ENCODE measurements at regions not wholly inside any gene's neighbourhood (a gene's known extent, or its start where the extent isn't known, plus 50 kb on each side); places are given as distances from the start of the nearest gene placed in this dataset.

DNA sequence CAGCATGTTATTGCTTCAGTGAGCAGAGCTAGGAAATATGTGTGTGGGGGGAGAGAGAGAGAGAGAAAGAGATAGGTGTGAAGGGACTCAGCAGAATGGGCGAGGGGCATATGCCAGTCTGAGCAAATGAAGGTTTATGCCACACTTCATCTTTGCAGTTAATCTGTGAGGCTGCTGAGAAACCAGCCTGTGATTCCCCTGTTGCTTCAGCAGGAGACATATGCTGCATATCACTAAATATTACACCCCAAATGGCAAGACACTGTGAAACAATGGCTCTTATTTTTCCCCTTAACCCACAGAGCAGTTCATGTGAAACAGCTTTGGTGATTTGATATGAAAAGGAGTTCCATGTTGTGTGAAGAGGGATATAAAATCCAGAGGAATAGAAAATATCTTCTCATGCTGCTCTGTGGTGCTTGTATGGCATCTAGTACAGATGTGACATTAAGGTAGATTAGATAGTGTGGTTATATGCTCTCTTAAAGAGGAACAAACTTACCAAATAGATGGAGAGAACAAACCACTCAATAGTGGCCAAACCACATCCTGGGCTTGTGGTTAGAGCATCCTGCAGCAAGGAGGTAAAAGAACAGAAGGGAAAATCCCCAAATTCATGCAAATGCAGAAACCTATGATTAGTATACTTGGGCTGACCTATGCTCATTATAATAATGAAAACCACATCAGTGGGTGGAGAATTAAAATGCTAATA is 864.2 kb downstream of the FAM181B start:
- H3K27ac ChIP-seq = no peak overlapping the region
- no peaks in the 10 kb centered on the region for H3K9me3 ChIP-seq (ENCODE audit: low read depth)
- TF ChIP-seq, protein P1, sequence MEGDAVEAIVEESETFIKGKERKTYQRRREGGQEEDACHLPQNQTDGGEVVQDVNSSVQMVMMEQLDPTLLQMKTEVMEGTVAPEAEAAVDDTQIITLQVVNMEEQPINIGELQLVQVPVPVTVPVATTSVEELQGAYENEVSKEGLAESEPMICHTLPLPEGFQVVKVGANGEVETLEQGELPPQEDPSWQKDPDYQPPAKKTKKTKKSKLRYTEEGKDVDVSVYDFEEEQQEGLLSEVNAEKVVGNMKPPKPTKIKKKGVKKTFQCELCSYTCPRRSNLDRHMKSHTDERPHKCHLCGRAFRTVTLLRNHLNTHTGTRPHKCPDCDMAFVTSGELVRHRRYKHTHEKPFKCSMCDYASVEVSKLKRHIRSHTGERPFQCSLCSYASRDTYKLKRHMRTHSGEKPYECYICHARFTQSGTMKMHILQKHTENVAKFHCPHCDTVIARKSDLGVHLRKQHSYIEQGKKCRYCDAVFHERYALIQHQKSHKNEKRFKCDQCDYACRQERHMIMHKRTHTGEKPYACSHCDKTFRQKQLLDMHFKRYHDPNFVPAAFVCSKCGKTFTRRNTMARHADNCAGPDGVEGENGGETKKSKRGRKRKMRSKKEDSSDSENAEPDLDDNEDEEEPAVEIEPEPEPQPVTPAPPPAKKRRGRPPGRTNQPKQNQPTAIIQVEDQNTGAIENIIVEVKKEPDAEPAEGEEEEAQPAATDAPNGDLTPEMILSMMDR (IDR thresholded peaks at IDR 0.05; ENCODE audit: low read depth, low read length) = no peak
- no peaks in the 10 kb centered on the region for H3K27me3 ChIP-seq
- H3K36me3 ChIP-seq = no peaks in the 10 kb centered on the region
- DNase-seq (ENCODE audit: low read depth in 1 of 2, low spot score in 1 of 2) = peak in 1 of 2 donors; percentile 33
- no peak overlapping the region for H3K4me3 ChIP-seq
- H3K4me1 ChIP-seq (ENCODE audit: low read depth) = peaks cover 25% of the 10 kb centered on the region

DNA sequence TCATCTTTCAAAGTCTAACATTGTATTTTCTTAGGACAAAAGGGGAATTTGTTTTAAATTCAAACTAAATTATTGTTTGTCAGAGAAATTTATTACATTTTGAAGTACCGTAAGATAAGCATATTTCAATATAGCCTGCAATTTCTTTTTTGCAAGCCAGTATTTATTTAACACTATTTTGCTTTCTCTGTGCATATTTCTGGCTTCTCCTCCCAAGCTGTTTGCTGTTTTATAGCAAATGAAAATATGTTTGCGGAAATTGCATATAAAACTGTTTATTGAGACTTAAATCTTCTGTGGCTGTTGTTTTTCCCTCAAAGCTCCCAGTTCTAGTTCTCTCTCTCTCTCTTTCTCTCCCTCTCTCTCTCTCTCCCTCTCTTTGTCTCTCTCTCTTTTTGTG is 866.8 kb downstream of the FAM181B start:
- no peak for DNase-seq (ENCODE audit: low read depth in 1 of 2, low spot score in 1 of 2)
- TF ChIP-seq, protein P1 (IDR thresholded peaks at IDR 0.05; ENCODE audit: low read depth, low read length) = no peak
- H3K36me3 ChIP-seq = no peaks in the 10 kb centered on the region
- no peaks in the 10 kb centered on the region for H3K9me3 ChIP-seq (ENCODE audit: low read depth)
- H3K4me3 ChIP-seq = no peak overlapping the region
- no peak overlapping the region for H3K27ac ChIP-seq
- no peaks in the 10 kb centered on the region for H3K27me3 ChIP-seq
- no peaks in the 10 kb centered on the region for H3K4me1 ChIP-seq (ENCODE audit: low read depth)

DNA sequence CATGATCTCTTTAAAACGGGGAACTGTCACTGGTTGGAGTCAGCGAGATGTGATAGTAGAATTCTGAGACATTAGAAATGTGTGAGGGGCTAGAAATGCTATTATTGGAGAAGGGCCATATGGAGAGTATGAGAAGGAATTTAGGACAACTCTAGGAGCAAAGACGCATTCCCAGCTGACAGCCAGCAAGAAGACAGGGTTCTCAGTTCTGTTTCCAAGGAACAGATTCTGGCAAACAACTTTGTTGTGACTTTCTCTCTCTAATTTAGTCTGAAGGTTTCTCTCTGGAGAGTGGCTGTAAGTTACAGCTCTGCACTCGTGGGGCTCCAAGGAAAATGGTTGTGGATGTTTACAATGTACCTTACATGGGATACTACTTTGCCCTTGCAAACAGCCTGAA is 876.3 kb downstream of the FAM181B start:
- TF ChIP-seq, protein P1 (IDR thresholded peaks at IDR 0.05; ENCODE audit: low read depth, low read length) = no peak
- H3K27me3 ChIP-seq = no peaks in the 10 kb centered on the region
- no peaks in the 10 kb centered on the region for H3K9me3 ChIP-seq (ENCODE audit: low read depth)
- no peaks in the 10 kb centered on the region for H3K4me1 ChIP-seq (ENCODE audit: low read depth)
- no peak overlapping the region for H3K27ac ChIP-seq
- H3K4me3 ChIP-seq = no peak overlapping the region
- no peaks in the 10 kb centered on the region for H3K36me3 ChIP-seq
- DNase-seq (ENCODE audit: low read depth in 1 of 2, low spot score in 1 of 2) = no peak

DNA sequence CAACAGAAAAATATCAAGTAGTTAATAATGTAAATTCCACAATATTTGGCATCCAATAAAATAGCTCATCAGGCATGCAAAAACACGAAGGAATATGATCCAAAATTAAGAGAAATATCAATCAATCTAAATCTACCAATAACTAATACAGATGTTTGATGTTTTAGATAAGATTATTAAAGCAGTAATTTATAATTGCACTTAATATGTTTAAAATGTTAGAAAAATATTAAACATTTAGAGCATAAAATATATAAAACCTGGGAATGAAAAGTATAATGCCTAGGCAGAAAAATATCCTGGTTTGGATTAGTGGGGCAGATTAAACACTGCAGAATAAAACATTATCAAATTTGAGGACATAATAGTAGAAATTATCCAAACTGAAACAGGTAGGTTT is 879.9 kb downstream of the FAM181B start:
- TF ChIP-seq, protein P1 (IDR thresholded peaks at IDR 0.05; ENCODE audit: low read depth, low read length) = no peak
- DNase-seq (ENCODE audit: low read depth in 1 of 2, low spot score in 1 of 2) = no peak
- H3K4me3 ChIP-seq = no peak overlapping the region

DNA sequence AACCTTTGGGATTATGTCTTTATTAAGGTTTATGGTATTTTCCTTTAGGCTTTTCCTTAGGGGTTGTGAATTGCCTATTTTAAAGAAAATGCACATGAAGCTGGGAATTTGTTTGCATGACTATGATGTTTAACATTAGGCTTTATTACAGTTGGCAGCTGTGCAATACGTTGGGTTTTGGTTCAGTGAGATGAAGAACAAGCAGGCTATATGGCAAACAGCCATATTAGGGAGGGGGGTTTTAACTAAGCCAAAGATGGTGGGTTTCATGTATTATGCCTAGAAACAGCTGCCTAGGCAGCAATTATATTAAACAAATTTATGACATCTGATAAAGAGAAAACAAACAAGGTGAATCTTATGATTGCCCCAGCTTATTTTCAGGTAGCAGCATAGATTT is 880.8 kb downstream of the FAM181B start:
- DNase-seq (ENCODE audit: low read depth in 1 of 2, low spot score in 1 of 2) = no peak
- no peaks in the 10 kb centered on the region for H3K27me3 ChIP-seq
- no peaks in the 10 kb centered on the region for H3K36me3 ChIP-seq
- no peaks in the 10 kb centered on the region for H3K9me3 ChIP-seq (ENCODE audit: low read depth)
- TF ChIP-seq, protein P1 (IDR thresholded peaks at IDR 0.05; ENCODE audit: low read depth, low read length) = no peak
- no peaks in the 10 kb centered on the region for H3K4me1 ChIP-seq (ENCODE audit: low read depth)
- H3K27ac ChIP-seq = no peak overlapping the region
- no peak overlapping the region for H3K4me3 ChIP-seq

More for the DNA sequence above, 879.9 kb downstream of the FAM181B start:
- no peaks in the 10 kb centered on the region for H3K36me3 ChIP-seq
- no peaks in the 10 kb centered on the region for H3K4me1 ChIP-seq (ENCODE audit: low read depth)
- no peaks in the 10 kb centered on the region for H3K9me3 ChIP-seq (ENCODE audit: low read depth)
- H3K27ac ChIP-seq = no peak overlapping the region
- H3K27me3 ChIP-seq = no peaks in the 10 kb centered on the region
